Smooth muscle cell of the brain vasculature (primary cell): ENCODE measurements at regions not wholly inside any gene's neighbourhood (a gene's known extent, or its start where the extent isn't known, plus 50 kb on each side); places are given as distances from the start of the nearest gene placed in this dataset.
"Not testable (repeated sequence)": the region's sequence is repeated elsewhere in the genome, so short reads cannot be mapped to it uniquely, and the experiment has no call there.

ENCODE experiments used
- DNase-seq: peaks from one replicate; pipeline ENCODE4 v3.0.0-alpha.2; 2012; ENCODE audit warnings: low read depth, low spot score

GRCh38 chr16:48682971-48683370 is 73.0 kb upstream of the N4BP1 start:
- no peak for DNase-seq

DNA sequence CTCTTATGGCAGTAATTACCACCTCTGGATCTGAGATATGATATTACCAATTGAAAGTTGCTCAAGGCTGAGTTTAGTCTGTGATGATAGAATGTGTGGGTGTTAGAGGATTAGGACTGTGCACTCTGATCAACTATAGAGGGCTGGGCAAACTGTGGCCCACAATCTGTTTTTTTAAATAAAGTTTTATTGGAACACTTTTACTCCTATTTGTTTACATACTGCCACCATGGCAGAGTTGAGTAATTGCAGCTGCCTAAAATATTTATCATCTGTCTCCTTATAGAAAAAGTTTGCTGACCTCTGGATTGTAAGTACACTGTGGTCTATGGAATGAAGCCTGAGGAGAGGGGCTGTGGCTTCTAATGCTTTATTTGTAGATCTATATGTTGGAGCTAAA is 71.5 kb upstream of the N4BP1 start:
- DNase-seq: no peak

DNA sequence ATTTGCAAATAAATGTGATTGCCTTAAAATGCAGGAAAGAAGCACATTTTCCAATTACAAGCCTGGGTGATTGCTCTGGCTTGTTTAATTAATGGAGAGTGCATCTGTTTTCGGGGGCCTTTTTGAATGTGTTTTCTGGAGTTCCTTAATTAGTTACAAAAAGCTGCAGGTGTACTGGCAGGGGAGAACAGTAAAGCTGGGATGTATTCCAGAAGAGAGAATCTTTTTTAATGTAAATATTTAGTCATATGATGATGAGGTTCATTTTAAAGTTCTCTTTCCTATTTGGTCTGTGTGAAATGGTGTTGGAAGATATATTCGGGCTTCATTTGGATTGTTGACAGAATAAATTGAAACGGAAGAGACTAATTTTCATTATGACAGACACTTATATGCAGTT is 70.9 kb upstream of the N4BP1 start:
- no peak for DNase-seq

DNA sequence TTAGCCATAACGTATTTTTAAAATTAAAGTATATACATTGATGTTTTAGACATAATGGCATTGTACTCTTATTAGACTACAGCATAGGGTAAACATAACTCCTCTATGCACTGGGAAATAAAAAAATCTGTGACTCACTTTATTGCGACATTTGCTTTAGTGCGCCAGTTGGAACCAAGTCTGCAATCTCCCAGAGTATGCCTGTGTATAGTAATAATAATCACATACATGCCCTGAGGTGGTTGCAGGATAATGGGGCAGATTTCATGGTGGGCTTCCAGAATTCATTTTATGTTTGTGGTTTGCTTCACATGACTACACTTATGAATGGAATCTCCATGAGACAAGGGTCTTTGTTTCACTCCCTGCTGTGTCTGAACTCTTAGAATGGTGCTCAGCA is 66.9 kb upstream of the N4BP1 start:
- no peak for DNase-seq

- not testable (repeated sequence) for DNase-seq
These were observed 58.2 kb upstream of the N4BP1 start for GRCh38 chr16:48668184-48668583.

- no peak for DNase-seq
These were observed 50.0 kb upstream of the N4BP1 start for GRCh38 chr16:48659940-48660339.
